IMR-90 (cell line): ENCODE measurements at regions not wholly inside any gene's neighbourhood (a gene's known extent, or its start where the extent isn't known, plus 50 kb on each side); places are given as distances from the start of the nearest gene placed in this dataset.

Source experiments
- ATAC-seq: fragments of 200-7000 bp; cut with Tn5 transposase; 2 replicates; pipeline ENCODE4 v1.9.1; 2020; ENCODE audit warnings: low read depth, mild to moderate bottlenecking, moderate library complexity
- BruUV-seq: library from RNA; stranded (reverse); fragments of 400-500 nt; replicated peaks from 2 replicates; lab custom pipeline; 2021; lab: Mats Ljungman, UMichigan
- CTCF ChIA-PET: fragments of 300-600 bp; formaldehyde crosslinking; extraction: SDS; loops from one replicate; lab custom pipeline; 2021; ENCODE audit warnings: antibody characterized with exemption; lab: Yijun Ruan, JAX
- POLR2A ChIA-PET: fragments of 300-600 bp; sonication (Branson Sonifier 250); formaldehyde crosslinking; loops from one replicate; lab custom pipeline; 2022; ENCODE audit warnings: antibody characterized with exemption; ENCODE audit not compliant: unreplicated experiment; lab: Charles Lee
- DNase-seq: peaks from one replicate; pipeline ENCODE4 v3.0.0; 2013
- H2AFZ ChIP-seq: replicated peaks from 2 replicates; pipeline ENCODE3; 2013; ENCODE audit warnings: low read length, mild to moderate bottlenecking; ENCODE audit not compliant: poor library complexity
- H2AK5ac ChIP-seq: 2 replicates; pipeline ENCODE4 v1.6.1; 2013; ENCODE audit warnings: low read depth, low read length, inconsistent platforms
- H2AK9ac ChIP-seq: replicated peaks from 2 replicates; pipeline ENCODE3; 2013; ENCODE audit warnings: mild to moderate bottlenecking, low read depth, low read length, moderate library complexity; ENCODE audit not compliant: poor library complexity
- H2BK120ac ChIP-seq: 2 replicates; pipeline ENCODE4 v1.6.1; 2013; ENCODE audit warnings: low read depth, low read length, inconsistent platforms
- H2BK15ac ChIP-seq: 3 replicates; pipeline ENCODE4 v1.6.1; 2013; ENCODE audit warnings: low read depth, low read length, inconsistent platforms
- H2BK20ac ChIP-seq: 2 replicates; pipeline ENCODE4 v1.6.1; 2013; ENCODE audit warnings: low read depth, mild to moderate bottlenecking, inconsistent platforms, low read length, moderate library complexity
- H2BK5ac ChIP-seq: 2 replicates; pipeline ENCODE4 v1.6.1; 2013; ENCODE audit warnings: mild to moderate bottlenecking, low read depth, low read length, inconsistent platforms; ENCODE audit not compliant: poor library complexity, severe bottlenecking
- H3K14ac ChIP-seq: replicated peaks from 2 replicates; pipeline ENCODE4 v1.6.1; 2013; ENCODE audit warnings: low read depth, low read length, inconsistent platforms
- H3K18ac ChIP-seq: 2 replicates; pipeline ENCODE4 v1.6.1; 2013; ENCODE audit warnings: low read depth, low read length, control low read depth
- H3K23ac ChIP-seq: 2 replicates; pipeline ENCODE4 v1.6.1; 2013; ENCODE audit warnings: low read depth, low read length, inconsistent platforms
- H3K27ac ChIP-seq: 2 replicates; pipeline ENCODE4 v1.5.1; 2013; ENCODE audit warnings: mild to moderate bottlenecking, control low read depth, low read length; ENCODE audit not compliant: insufficient read depth
- H3K27me3 ChIP-seq: 2 replicates; pipeline ENCODE4 v1.6.1; 2013; ENCODE audit warnings: low read length; ENCODE audit not compliant: control insufficient read depth, insufficient read depth
- H3K36me3 ChIP-seq: 2 replicates; pipeline ENCODE4 v1.6.1; 2013; ENCODE audit warnings: low read length, mixed read lengths; ENCODE audit not compliant: control insufficient read depth, insufficient read depth
- H3K4ac ChIP-seq: 2 replicates; pipeline ENCODE4 v1.6.1; 2013; ENCODE audit warnings: low read depth, low read length, inconsistent platforms
- H3K4me1 ChIP-seq: 2 replicates; pipeline ENCODE4 v1.6.1; 2013; ENCODE audit warnings: low read length, mixed read lengths; ENCODE audit not compliant: control insufficient read depth, insufficient read depth
- H3K4me2 ChIP-seq: 2 replicates; pipeline ENCODE4 v1.6.1; 2013; ENCODE audit warnings: low read depth, mild to moderate bottlenecking, control low read depth, low read length, moderate library complexity
- H3K4me3 ChIP-seq: 2 replicates; pipeline ENCODE4 v1.5.1; 2013; ENCODE audit warnings: low read depth, mild to moderate bottlenecking, control low read depth, low read length, moderate library complexity; ENCODE audit not compliant: insufficient read depth
- H3K56ac ChIP-seq: 2 replicates; pipeline ENCODE4 v1.6.1; 2013; ENCODE audit warnings: low read length, inconsistent platforms; ENCODE audit not compliant: insufficient read depth; ENCODE audit errors: extremely low read depth
- H3K79me1 ChIP-seq, 2 experiments: 2 replicates each; pipeline ENCODE4 v1.6.1; 2013; ENCODE audit warnings: low read length in 2 of 2, inconsistent platforms in 1 of 2, low read depth in 1 of 2
- H3K9ac ChIP-seq: 2 replicates; pipeline ENCODE4 v1.6.1; 2013; ENCODE audit warnings: low read depth, low read length, control low read depth
- H3K9me1 ChIP-seq: 2 replicates; pipeline ENCODE4 v1.6.1; 2013; ENCODE audit warnings: low read length, inconsistent platforms; ENCODE audit not compliant: insufficient read depth
- H3K9me3 ChIP-seq: 2 replicates; pipeline ENCODE4 v1.6.1; 2013; ENCODE audit warnings: low read length; ENCODE audit not compliant: control insufficient read depth, insufficient read depth
- H4K20me1 ChIP-seq: 2 replicates; pipeline ENCODE4 v1.6.1; 2013; ENCODE audit warnings: low read length, inconsistent platforms; ENCODE audit not compliant: insufficient read depth
- H4K5ac ChIP-seq: 2 replicates; pipeline ENCODE4 v1.6.1; 2013; ENCODE audit warnings: mild to moderate bottlenecking, low read depth, low read length, control low read depth
- H4K8ac ChIP-seq, 2 experiments: 2 replicates each; pipeline ENCODE4 v1.6.1; 2013; ENCODE audit warnings: low read depth in 2 of 2, low read length in 2 of 2, control low read depth in 1 of 2, inconsistent platforms in 1 of 2
- H4K91ac ChIP-seq: 2 replicates; pipeline ENCODE4 v1.6.1; 2013; ENCODE audit warnings: low read depth, low read length, inconsistent platforms; ENCODE audit not compliant: insufficient read depth
- BHLHE40 ChIP-seq: fragments of 150-350 bp; IDR thresholded peaks from 2 replicates; pipeline ENCODE4 v1.6.1; 2016; ENCODE audit warnings: mild to moderate bottlenecking, low read depth, low read length
- CEBPB ChIP-seq: IDR thresholded peaks from 2 replicates; pipeline ENCODE4 v1.6.1; 2012; ENCODE audit warnings: low read depth, low read length, improper control_type of control experiment
- CHD1 ChIP-seq: IDR thresholded peaks from 2 replicates; pipeline ENCODE4 v1.6.1; 2012; ENCODE audit warnings: low read depth, low read length, improper control_type of control experiment
- CTCF ChIP-seq: conservative IDR thresholded peaks from 2 replicates; pipeline ENCODE4 v1.5.1; 2012; ENCODE audit warnings: mild to moderate bottlenecking, low read depth, low read length, improper control_type of control experiment
- ELK1 ChIP-seq: fragments of 150-350 bp; IDR thresholded peaks from 2 replicates; pipeline ENCODE4 v1.6.1; 2016; ENCODE audit warnings: low read depth, mild to moderate bottlenecking, low read length, moderate library complexity, borderline replicate concordance
- FOS ChIP-seq: fragments of 150-350 bp; IDR thresholded peaks from 2 replicates; pipeline ENCODE4 v1.6.1; 2016; ENCODE audit warnings: low read depth, low read length
- MAFK ChIP-seq: IDR thresholded peaks from 2 replicates; pipeline ENCODE4 v1.6.1; 2012; ENCODE audit warnings: low read depth, low read length, improper control_type of control experiment
- MAZ ChIP-seq: IDR thresholded peaks from 2 replicates; pipeline ENCODE4 v1.6.1; 2012; ENCODE audit warnings: low read depth, mild to moderate bottlenecking, low read length, improper control_type of control experiment, moderate library complexity, borderline replicate concordance
- MXI1 ChIP-seq: IDR thresholded peaks from 2 replicates; pipeline ENCODE4 v1.6.1; 2012; ENCODE audit warnings: low read depth, mild to moderate bottlenecking, low read length, moderate library complexity, borderline replicate concordance
- NFE2L2 ChIP-seq: fragments of 150-350 bp; IDR thresholded peaks from 2 replicates; pipeline ENCODE4 v1.6.1; 2016; ENCODE audit warnings: low read depth, mild to moderate bottlenecking, low read length
- POLR2A ChIP-seq: IDR thresholded peaks from 2 replicates; pipeline ENCODE4 v1.6.1; 2012; ENCODE audit warnings: mild to moderate bottlenecking, low read depth, low read length
- RAD21 ChIP-seq: IDR thresholded peaks from 2 replicates; pipeline ENCODE4 v1.6.1; 2012; ENCODE audit warnings: low read length, improper control_type of control experiment
- RCOR1 ChIP-seq: IDR thresholded peaks from 2 replicates; pipeline ENCODE4 v1.6.1; 2012; ENCODE audit warnings: mild to moderate bottlenecking, low read length, improper control_type of control experiment; ENCODE audit not compliant: insufficient replicate concordance
- RFX5 ChIP-seq: IDR thresholded peaks from 2 replicates; pipeline ENCODE4 v1.8.0; 2012; ENCODE audit warnings: low read depth, mild to moderate bottlenecking, low read length, moderate library complexity
- SMC3 ChIP-seq: fragments of 150-350 bp; IDR thresholded peaks from 2 replicates; pipeline ENCODE4 v1.6.1; 2016; ENCODE audit warnings: low read depth, mild to moderate bottlenecking, antibody characterized with exemption, low read length, moderate library complexity
- USF2 ChIP-seq: fragments of 150-350 bp; IDR thresholded peaks from 2 replicates; pipeline ENCODE4 v1.6.1; 2017; ENCODE audit warnings: mild to moderate bottlenecking, antibody characterized with exemption, low read length, low read depth
- WGBS, 2 experiments: methylation state at CpG; one replicate each; pipeline versions ENCODE4 v1.1.5 to v1.1.7; 2013; ENCODE audit warnings: missing lambda C conversion rate in 2 of 2; ENCODE audit not compliant: insufficient read length in 1 of 2; ENCODE audit errors: extremely low coverage in 2 of 2; 5-methylcytosine and 5-hydroxymethylcytosine counted together
- dilution Hi-C: fragments of 300-500 bp; cut with HindIII; formaldehyde crosslinking; loops from one replicate; pipeline ENCODE4 v1.14.3; 2018; ENCODE audit warnings: low sequenced_read_pairs; ENCODE audit not compliant: unreplicated experiment
- in situ Hi-C: fragments of 300-500 bp; cut with MboI; formaldehyde crosslinking; loops from 3 replicates; pipeline ENCODE4 v1.14.3; 2019; ENCODE audit warnings: low sequenced_read_pairs, inconsistent platforms, mixed read lengths
- intact Hi-C: fragments of 100-400 bp; cut with micrococcal nuclease; formaldehyde crosslinking; loops from 2 replicates; pipeline ENCODE4 v1.10.0; 2022

- ChIA-PET CTCF (no interaction called here), POLR2A (no interaction called here)
- Histone ChIP-seq H3K36me3 (no peaks in the 10 kb centered on the region), H4K91ac (no peak overlapping the region), H2BK5ac (no peak overlapping the region), H3K56ac (no peak overlapping the region), H2AK5ac (no peak overlapping the region), H2AFZ (no peak overlapping the region), H2BK15ac (no peak overlapping the region), H2AK9ac (no peak overlapping the region), H3K4me2 (no peak overlapping the region), H3K9me3 (no peaks in the 10 kb centered on the region), H4K5ac (no peak overlapping the region), H3K79me1 (no peaks in the 10 kb centered on the region), H4K8ac (no peak overlapping the region), H3K23ac (no peak overlapping the region), H3K14ac (no peak overlapping the region), H3K9me1 (no peaks in the 10 kb centered on the region), H3K4ac (no peak overlapping the region), H3K9ac (no peak overlapping the region), H4K20me1 (no peaks in the 10 kb centered on the region), H3K4me3 (no peak overlapping the region), H3K18ac (no peak overlapping the region), H3K27ac (no peak overlapping the region), H3K27me3 (peaks cover 15% of the 10 kb centered on the region), H3K4me1 (no peaks in the 10 kb centered on the region), H2BK120ac (no peak overlapping the region), H2BK20ac (no peak overlapping the region)
- dilution Hi-C loops: no loop called here
- ATAC-seq (no peak), DNase-seq (no peak)
- intact Hi-C loops: no loop called here
- WGBS, 2 experiments: 31% methylated on average over 4 of the region's 10 CpGs; no CpG with 5 or more reads in 1 of the 2 experiments
- in situ Hi-C loops: no loop called here
- no peak for TF ChIP-seq MXI1
- no peak for TF ChIP-seq NFE2L2
- TF ChIP-seq CHD1: no peak
- TF ChIP-seq ELK1: no peak
- no peak for TF ChIP-seq FOS
- no peak for TF ChIP-seq POLR2A
- TF ChIP-seq SMC3: no peak
- TF ChIP-seq CTCF: no peak
- no peak for TF ChIP-seq MAZ
- no peak for TF ChIP-seq RCOR1
- no peak for TF ChIP-seq CEBPB
- TF ChIP-seq USF2: no peak
- no peak for TF ChIP-seq BHLHE40
- TF ChIP-seq RFX5: no peak
- no peak for TF ChIP-seq RAD21
- no peak for TF ChIP-seq MAFK
- BruUV-seq: no TSS peak
These were observed 69.4 kb upstream of the ADAMTS2 start for GRCh38 chr5:179414459-179415261.
